Endothelial cell of hepatic sinusoid (primary cell): ENCODE measurements at regions not wholly inside any gene's neighbourhood (a gene's known extent, or its start where the extent isn't known, plus 50 kb on each side); places are given as distances from the start of the nearest gene placed in this dataset.
"Not testable (repeated sequence)": the region's sequence is repeated elsewhere in the genome, so short reads cannot be mapped to it uniquely, and the experiment has no call there.

Experiments used
- in situ Hi-C: cut with HindIII; loops from 2 replicates; pipeline ENCODE4 v1.10.0; 2017; ENCODE audit warnings: low sequenced_read_pairs

DNA sequence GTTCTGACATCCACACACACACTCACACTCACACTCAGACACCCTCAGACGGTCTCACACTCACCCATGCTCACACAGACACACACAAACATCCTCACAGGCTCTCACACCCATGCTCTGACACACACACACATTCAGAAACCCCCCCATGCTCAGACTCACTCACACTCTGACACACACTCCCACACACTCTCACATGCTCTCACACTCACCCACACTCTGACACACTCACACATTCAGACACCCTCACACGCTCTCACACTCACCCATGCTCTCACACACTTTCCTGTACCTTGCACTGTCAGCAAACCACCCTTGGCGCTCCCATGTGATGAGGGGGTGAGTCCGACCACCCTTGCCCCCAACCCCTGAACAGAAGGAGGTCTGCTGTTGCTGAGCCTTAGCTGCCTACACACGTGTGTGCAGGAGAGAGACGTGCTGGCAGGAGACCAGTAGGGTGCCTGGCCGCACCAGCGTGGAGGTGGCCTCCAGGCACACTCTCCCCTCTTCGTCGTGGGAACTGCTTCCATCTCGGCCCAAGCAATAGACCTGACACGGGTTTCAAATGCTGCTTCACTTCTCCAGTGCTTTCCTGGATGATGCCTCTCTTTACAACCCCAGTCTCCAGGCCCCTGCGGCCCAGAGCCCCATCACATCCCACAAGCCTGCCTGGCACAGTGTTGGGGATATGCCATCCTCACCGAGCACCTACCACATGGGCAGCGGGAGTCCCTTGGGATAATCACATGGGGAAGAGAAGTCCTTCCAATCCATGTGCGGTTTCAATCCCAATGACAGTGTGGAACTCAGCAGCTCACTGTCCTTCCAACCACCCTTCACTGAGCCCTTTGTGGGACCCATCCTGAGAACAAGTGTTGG, 267.8 kb upstream of the FOXF1 start:
- in situ Hi-C loops, result loop anchor here (10.0 kb wide), 1 partner anchor 102 kb away; no protein-coding TSS in a partner anchor

DNA sequence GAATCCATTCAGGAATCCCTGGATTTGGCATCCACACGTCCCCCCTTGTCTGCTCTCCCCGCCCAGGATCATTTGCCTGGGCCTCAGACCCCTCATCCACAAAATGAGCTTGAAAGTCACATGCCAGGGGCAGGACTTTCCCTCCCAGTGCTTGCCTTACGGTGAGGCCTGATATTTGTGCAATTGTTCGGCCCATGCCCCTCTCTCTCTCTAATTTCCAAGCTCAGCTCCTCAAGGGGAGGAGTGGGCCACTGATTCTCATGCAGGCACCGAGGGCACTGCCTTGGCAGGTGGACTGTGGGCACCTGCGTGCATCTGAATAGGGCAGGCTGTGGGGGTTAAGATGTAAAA, 267.2 kb upstream of the FOXF1 start:
- in situ Hi-C loops, result loop anchor here (10.0 kb wide), 1 partner anchor 102 kb away; no protein-coding TSS in a partner anchor

DNA sequence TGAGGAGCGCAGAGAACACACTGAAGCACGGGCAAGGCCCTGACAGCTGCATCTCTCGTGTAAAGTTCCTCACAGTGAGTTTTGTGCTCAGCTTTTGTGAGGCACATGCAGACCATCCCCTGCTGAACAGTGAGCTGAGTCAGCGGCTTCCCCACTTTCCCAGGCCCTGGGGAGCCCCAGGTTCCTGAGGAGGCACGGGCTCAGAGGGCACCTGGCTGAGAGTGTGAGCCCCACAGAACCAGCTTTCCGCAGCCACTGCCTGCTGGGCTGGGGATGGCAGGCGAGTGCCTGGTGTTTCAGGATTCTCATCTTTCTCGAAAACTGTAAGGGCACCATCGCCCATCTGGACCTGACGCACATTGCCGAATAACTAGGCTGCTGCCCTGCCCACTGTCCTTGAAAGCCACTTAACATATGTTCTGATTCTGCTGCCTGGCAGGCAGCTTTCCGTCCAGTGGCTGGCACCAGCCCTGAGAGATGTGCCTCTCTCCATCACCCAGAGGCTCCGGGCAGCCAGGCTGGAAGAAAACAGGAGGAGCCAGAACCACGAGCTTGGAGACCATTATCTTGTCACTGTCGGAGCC, 266.7 kb upstream of the FOXF1 start:
- in situ Hi-C loops, result loop anchor here (10.0 kb wide), 1 partner anchor 101 kb away; no protein-coding TSS in a partner anchor

DNA sequence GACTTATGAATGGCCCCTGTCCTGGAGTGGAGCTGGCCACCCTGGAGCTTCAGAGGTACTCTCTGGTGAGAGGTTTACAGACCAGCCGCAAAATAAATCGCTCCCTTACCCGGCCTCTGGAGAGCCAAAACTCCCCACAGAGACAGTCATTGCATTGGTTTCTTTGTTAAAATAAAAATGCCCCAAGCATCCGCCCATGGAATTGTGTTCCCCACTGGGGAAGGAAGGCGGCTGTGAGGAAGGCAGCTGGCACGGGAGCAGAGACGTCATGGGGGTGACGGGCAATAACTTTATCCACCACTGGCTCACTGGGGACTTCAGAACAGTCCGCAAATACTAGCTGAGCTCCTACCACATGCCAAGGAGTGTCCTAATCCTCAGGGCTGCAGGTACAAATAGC, 266.2 kb upstream of the FOXF1 start:
- in situ Hi-C loops, result loop anchor here (10.0 kb wide), 1 partner anchor 101 kb away; no protein-coding TSS in a partner anchor

DNA sequence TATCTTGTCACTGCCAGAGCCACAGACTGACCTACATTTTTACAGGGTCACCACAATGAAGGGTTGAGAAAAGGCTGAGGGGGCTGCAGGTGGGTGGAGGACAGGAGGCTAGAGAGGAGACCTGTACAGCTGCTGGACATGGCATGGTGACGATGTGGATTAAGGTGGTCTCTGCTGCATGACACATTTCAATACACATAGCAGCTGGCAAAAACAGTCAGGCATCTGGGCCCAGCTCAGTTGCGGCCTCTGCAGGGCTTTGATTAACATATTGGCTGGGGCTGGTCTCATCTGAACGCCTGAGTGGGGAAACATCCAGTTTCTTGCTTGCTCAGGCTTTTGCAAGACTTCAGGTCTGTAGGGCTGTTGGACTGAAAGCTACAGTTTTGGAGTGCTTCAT, 265.4 kb upstream of the FOXF1 start:
- in situ Hi-C loops, result loop anchor here (10.0 kb wide), 1 partner anchor 100 kb away; no protein-coding TSS in a partner anchor

DNA sequence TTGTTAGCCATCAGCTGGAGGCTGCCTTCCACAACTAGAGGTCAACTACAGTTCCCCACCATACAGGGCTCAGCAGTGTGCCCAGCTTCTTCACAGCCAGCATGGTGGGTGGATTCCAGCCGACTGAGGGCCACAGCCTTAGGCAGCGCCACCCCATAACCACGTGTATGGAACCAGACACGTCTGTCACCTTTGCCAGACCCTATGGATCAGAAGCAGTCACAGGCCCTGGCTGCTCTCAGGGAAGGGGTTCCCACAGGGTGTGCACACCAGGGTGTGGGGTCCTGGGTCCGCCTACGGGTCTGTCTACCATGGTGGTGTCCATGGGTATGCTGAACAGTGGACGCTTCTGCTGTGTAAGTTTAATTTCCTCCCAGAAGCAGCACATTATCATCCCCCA, 265.0 kb upstream of the FOXF1 start:
- in situ Hi-C loops, result loop anchor here (10.0 kb wide), 1 partner anchor 99 kb away; no protein-coding TSS in a partner anchor

DNA sequence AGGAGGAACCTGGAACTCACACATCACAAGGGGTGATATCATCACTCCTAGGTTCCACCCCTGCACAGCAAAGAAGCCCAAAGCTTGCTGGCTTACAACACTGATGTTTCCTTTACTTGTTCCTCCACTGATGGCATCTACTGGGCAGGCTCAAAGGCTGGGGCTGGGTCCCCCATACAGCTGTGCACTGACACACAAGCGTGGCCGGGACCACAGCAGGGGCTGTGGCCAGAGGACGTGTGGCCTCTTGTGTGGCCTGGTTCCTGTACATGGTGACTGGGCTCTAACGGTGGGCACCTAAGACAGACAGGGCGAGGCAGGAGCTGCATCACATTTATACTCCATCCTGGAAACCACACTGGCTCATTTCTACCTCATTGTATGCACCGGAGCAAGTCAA, 264.4 kb upstream of the FOXF1 start:
- in situ Hi-C loops, result loop anchor here (10.0 kb wide), 1 partner anchor 99 kb away; no protein-coding TSS in a partner anchor

DNA sequence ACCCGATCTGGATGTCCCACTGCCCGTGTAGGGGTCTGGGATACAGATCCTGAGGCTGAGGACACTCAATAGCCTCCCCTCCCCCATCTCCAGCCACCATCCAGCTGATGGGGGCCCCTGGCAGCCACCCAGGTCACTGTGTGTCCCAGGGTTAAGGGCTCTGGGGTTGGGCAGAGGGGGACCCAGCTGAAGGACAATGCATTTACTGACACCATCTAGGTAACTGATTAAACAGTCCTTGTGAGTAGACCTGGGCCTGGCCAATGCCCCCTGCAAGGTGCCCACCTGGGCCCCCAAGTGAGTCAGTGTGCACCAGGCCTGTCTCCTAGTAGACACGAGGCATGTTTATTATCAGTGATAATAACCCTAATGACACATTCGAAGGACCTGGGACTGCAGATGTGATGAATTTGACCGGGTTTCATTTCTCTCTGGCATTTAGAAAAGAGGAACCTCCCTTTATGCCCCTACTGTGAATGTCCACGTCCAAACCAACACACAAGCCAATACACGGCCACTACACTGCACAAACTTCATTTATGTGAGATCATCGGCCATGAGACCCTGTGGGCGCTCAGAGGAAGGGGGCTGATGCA, 261.9 kb upstream of the FOXF1 start:
- in situ Hi-C loops, result loop anchor here (10.0 kb wide), 1 partner anchor 96 kb away; no protein-coding TSS in a partner anchor

DNA sequence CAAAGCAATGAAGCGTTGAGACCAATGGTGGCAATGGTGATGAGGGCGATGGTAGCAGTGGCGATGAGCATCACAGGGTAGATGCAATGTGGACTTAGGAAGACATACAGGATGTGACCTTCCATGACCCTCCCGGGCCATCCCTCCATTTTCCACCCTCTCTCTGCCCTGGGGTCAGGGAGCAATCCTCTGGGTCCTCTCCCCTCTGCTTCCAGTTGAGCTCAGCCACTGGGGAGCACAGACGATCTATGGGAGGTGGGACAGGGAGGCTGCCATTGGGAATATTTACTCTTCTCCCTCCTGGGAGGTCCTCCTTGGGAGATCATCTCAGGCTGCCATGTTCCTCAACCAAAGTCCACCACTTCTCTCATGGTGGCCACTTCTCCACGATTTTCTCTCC, 260.7 kb upstream of the FOXF1 start:
- in situ Hi-C loops, result loop anchor here (10.0 kb wide), 1 partner anchor 95 kb away; no protein-coding TSS in a partner anchor

DNA sequence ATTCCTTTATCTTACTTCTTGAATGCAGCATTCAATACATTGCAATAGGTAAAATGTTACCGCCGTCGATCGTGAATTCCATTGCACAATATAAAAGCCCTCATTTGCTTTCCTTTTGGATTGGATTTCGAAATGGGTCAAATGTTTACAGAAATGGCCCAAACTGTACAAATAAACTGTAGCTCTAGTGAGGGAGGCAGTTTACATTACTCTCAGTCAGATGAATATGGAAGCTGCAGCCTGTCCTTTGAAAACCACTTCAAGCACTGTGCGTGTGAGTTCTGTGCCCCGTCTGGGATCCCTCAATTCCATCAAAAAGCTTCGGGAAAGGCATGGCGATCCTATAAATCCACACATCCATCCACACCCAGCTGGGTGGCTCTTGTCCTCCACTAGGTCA, 258.6 kb upstream of the FOXF1 start:
- in situ Hi-C loops, result no loop called here

DNA sequence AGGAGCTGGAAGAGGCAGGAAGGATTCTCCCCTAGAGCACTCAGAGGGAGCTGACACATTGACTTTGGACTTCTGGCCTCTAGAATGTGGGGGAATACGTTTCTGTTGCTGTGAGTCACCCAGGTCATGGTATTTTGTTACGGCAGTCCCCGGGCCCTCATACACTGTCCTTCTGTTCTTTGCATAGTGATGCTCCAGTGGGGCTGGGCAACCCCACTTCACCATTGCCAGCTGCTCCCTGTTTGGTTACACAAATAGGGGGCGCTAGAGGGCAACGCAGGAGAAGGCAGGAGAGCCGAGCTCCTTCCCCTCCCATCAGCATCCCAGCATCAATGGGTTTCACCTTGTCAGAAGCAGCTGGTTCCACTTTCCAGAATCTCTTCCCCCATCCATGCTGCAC, 257.7 kb upstream of the FOXF1 start:
- in situ Hi-C loops, result no loop called here

DNA sequence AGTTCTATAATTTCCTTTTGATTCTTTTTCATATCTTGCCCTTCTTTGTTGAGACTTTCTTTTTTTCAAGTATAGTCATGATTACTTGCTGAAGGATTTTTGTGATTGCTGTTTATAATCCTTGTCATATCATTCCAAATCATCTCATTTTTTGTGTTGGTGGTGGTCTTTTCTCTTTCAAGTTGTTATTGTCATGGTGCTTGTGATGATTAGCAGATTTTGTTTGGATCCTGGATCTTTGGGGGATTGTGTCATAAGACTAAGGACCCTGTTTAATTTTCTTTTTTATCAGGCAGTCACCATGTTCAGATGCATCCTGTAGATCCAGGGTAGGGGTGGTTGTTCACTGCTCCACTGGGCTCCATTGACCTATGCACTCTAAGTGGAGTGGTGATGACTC, 254.4 kb upstream of the FOXF1 start:
- in situ Hi-C loops, result no loop called here

DNA sequence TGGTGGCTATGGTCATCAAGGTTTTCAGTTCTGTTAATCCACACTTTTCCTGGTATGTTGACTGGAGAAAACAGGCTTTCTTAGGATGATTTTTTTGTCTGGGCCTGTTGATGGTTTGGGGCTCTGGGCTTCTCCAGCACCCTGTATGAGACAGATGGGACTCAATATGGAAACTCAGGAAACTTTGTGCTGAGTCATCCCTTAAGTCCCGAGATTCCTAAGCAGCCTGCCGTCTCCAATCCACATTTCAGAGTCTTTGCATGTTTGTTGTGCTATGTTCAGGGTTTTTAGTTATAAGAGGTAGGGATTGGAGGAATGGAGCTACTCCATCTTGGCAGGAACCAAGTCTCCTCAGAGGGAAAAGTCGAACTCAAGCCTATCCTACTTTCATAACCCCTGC, 253.3 kb upstream of the FOXF1 start:
- in situ Hi-C loops, result no loop called here

DNA sequence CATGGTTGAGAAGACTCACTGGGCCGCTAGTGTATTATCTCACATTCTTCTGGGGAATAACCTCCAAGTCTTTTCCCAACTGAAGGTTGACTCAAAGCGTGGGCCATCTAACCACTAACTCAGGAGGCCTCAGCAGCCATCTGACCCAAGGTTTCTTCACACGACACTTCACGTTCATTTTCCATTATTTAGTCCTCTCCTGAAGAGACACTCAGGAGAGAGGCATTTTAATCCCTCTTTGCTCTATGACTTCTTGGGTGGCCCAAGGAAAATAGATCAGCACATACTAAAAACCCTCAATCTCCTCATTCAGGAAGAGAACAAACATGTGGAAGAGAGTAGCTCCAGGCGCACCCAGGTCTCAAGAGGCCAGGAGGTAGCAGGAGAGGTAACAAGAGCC, 252.8 kb upstream of the FOXF1 start:
- in situ Hi-C loops, result no loop called here

DNA sequence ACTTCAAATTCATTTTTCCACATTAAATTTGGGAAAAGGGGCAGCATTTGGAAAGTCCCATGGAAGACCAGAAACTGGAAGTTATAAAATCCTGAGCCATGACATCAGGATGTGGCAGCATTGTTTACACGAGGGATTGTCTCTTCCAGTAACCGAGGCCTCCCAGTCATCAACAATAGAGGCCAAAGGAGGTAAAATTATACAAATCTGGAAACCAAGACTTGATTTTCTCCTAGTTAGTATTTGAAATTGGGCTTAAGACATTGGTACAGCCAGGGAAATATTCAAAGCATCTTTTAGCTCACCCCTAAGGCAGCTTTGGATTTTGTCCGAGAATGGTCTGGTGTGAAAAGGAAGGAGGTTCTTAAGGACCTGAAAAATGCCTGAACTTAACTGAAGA, 251.6 kb upstream of the FOXF1 start:
- in situ Hi-C loops, result no loop called here

DNA sequence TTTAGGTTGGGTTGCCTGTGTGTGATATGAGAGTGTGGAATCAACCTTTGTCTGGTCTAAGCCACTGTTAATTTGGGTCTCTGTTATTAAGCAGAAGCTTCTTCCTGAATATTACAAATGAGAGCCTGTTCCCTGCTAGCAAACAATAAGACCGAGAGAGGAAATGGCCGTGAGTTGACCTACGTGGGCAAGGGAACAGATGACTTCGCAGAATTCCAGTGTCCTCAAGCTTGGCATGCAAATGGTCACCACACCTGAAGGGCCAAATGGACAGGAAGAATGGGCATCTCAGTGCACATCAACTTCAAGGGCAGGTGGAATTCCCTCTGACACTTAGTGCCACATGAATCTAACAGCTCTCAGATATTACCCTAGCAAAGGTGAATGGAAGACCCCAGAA, 250.8 kb upstream of the FOXF1 start:
- in situ Hi-C loops, result no loop called here

DNA sequence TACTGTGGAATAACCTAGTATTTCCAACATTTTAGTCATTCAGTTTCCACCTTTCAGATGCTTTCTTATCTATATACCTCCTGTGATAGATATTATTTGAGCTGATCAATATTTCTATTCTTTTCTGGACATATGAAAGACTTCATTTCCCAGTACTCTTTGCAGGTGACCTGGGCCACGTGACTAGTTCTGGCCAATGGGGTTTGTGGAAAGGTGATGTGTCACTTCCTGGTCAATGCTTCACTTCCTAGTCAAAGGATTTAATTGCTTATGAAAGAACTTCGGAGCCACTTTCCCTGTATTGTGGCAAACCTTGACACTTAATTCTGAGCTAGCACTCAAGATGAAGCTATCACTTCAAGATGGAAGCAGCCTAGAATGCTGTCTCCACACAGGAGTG, 248.9 kb upstream of the FOXF1 start:
- in situ Hi-C loops, result no loop called here

DNA sequence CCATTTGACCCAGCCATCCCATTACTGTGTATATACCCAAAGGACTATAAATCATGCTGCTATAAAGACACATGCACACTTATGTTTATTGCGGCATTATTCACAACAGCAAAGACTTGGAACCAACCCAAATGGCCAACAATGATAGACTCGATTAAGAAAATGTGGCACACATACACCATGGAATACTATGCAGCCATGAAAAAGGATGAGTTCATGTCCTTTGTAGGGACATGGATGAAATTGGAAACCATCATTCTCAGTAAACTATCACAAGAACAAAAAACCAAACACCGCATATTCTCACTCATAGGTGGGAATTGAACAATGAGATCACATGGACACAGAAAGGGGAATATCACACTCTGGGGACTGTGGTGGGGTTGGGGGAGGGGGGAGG, 242.7 kb upstream of the FOXF1 start:
- in situ Hi-C loops, result not testable (repeated sequence)

DNA sequence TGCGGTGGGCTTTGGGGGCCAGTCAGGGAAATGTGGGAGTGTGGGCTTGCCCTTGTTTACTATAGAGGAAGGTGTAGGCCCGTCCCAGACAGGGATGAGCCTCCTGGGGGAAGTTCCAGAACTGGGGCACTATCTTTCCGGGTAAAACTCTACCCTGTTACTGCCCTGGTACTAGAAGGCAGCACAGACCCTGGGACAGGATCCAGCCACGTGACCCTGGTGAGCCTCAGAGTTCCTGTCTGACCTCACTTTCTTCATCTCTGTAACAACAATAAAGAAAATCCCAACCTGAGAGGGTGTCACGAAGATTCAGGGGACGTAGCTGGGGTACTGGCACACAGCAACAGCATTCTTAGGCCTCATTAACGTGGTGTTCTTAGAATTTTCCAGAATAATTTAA, 239.6 kb upstream of the FOXF1 start:
- in situ Hi-C loops, result no loop called here

DNA sequence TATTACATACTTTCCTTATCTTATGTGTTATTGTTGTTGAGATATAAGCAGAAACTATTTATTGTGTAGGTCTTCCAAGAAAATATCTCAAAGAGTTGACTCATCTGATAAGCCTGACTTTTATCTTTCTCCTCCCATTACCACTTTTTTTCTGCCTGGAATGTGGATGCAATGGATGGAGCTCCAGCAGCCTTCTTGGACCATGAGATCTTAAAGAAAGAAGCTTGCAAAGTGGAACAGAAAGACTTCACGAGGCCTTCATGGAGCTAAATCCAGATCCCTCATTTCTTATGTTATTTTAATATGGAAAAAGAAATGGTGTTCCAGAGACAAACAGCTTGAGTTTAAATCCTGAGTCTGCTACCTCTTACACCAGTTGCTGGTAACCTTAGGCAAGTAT, 237.6 kb upstream of the FOXF1 start:
- in situ Hi-C loops, result no loop called here

DNA sequence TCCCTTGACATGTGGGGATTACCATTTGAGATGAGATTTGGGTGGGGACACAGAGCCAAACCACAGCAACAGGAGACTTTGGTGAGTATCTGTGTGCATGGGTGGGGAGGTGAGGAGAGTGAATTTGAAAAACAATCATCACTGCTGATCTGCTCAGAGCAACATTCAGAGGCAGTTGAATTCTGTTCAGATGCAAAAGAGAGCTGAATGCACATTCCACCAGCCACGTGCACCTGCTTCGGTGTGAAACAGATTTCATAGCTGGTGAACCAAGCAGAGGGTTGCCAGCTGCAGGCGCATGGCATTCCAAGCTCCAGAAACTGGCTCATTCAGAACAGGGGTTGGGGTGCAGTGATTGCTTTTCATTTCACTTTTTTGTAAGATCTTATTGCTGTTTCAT, 233.1 kb upstream of the FOXF1 start:
- in situ Hi-C loops, result no loop called here

DNA sequence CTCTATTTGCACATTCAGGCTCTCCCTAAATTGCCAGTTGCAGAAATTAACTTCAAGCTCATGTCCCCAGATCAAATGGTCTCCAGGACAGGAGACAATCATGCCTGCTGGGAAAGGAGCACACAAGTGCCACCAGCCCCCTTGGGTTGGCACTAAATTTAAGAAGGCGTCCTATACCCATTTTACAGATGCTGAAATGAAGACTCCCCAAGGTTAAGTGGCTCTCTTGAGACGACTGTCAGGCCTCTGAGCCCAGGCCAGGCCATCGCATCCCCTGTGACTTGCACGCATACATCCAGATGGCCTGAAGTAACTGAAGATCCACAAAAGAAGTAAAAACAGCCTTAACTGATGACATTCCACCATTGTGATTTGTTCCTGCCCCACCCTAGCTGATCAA, 232.5 kb upstream of the FOXF1 start:
- in situ Hi-C loops, result not testable (repeated sequence)
